Neural crest cell (in vitro differentiated cells): ENCODE measurements at regions not wholly inside any gene's neighbourhood (a gene's known extent, or its start where the extent isn't known, plus 50 kb on each side); places are given as distances from the start of the nearest gene placed in this dataset.

Experiments
- DNase-seq: peaks from one replicate; pipeline ENCODE4 v3.0.0; 2021; ENCODE audit warnings: low read depth, mixed read lengths, low spot score
- H3K27ac Mint-ChIP-seq: one replicate; pipeline ENCODE4 v1.8.0; 2021; ENCODE audit warnings: mild to moderate bottlenecking, mixed read lengths; ENCODE audit not compliant: unreplicated experiment
- H3K27me3 Mint-ChIP-seq: 2 replicates; pipeline ENCODE4 v1.8.0; 2021; ENCODE audit warnings: low read depth, mild to moderate bottlenecking, mixed read lengths
- H3K36me3 Mint-ChIP-seq: 2 replicates; pipeline ENCODE4 v1.8.0; 2021; ENCODE audit warnings: low read depth, mild to moderate bottlenecking, mixed read lengths
- H3K4me1 Mint-ChIP-seq: 2 replicates; pipeline ENCODE4 v1.8.0; 2021; ENCODE audit warnings: mixed read lengths
- H3K4me3 Mint-ChIP-seq: one replicate; pipeline ENCODE4 v1.8.0; 2021; ENCODE audit warnings: mild to moderate bottlenecking, mixed read lengths
- H3K9me3 Mint-ChIP-seq: 2 replicates; pipeline ENCODE4 v1.8.0; 2021; ENCODE audit warnings: mixed read lengths
- TF ChIP-seq, protein P1 (sequence below): fragments of 200-600 bp; sonication (generic); conservative IDR thresholded peaks from 2 replicates; pipeline ENCODE4 v1.5.0; 2021; ENCODE audit warnings: antibody characterized with exemption, mild to moderate bottlenecking

DNA sequence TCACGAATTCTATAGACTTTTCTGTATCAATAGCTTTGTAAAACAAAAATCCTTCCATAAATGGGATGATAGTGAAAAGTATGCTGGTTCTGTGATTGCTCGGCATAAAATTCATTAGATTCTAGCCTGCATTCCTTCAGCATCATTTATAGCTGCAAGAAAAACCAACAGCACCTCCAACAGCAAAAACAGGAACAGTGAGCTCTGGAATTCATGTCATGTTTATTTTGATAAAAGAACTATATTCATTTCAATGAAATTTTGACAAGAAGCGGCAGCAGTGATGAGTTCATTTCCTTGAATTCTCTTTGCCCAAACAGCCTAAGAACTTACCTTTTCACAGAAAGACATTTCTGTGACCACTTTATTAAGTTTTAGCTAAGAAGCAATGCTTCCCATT is 515.2 kb upstream of the CCDC54 start:
- no peak overlapping the region for H3K27ac Mint-ChIP-seq
- no peak for DNase-seq
- no peaks in the 10 kb centered on the region for H3K4me1 Mint-ChIP-seq
- peaks cover 3% of the 10 kb centered on the region for H3K36me3 Mint-ChIP-seq
- H3K4me3 Mint-ChIP-seq: no peak overlapping the region
- peaks cover 6% of the 10 kb centered on the region for H3K9me3 Mint-ChIP-seq
- H3K27me3 Mint-ChIP-seq: no peaks in the 10 kb centered on the region
- TF ChIP-seq, protein P1, sequence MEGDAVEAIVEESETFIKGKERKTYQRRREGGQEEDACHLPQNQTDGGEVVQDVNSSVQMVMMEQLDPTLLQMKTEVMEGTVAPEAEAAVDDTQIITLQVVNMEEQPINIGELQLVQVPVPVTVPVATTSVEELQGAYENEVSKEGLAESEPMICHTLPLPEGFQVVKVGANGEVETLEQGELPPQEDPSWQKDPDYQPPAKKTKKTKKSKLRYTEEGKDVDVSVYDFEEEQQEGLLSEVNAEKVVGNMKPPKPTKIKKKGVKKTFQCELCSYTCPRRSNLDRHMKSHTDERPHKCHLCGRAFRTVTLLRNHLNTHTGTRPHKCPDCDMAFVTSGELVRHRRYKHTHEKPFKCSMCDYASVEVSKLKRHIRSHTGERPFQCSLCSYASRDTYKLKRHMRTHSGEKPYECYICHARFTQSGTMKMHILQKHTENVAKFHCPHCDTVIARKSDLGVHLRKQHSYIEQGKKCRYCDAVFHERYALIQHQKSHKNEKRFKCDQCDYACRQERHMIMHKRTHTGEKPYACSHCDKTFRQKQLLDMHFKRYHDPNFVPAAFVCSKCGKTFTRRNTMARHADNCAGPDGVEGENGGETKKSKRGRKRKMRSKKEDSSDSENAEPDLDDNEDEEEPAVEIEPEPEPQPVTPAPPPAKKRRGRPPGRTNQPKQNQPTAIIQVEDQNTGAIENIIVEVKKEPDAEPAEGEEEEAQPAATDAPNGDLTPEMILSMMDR: no peak

DNA sequence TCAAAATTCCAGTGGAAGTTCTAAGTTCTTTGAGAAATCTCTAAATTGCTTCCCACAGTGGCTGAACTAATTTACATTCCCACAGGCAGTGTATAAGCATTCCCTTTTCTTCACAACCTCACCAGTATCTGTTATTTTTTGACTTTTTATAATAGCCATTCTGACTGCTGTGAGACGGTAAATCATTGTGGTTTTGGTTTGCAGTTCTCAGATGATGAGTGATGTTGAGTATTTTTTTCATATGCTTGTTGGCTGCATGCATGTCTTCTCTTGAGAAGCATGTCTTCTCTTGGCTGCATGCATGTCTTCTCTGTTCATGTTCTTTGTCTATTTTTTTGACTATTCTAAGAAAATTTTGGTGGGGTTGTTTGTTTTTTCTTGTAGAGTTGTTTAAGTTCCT is 499.6 kb upstream of the CCDC54 start:
- TF ChIP-seq, protein P1: no peak
- Mint-ChIP-seq H3K27me3 (no peaks in the 10 kb centered on the region), H3K27ac (no peak overlapping the region)

GRCh38 chr3:106880206-106880605 is 497.0 kb upstream of the CCDC54 start:
- Mint-ChIP-seq H3K4me3 (no peak overlapping the region), H3K9me3 (no peaks in the 10 kb centered on the region), H3K4me1 (peaks cover 5% of the 10 kb centered on the region), H3K36me3 (no peaks in the 10 kb centered on the region), H3K27me3 (no peaks in the 10 kb centered on the region), H3K27ac (peak overlapping the region; percentile 76)
- TF ChIP-seq, protein P1: no peak
- DNase-seq: no peak

More for the DNA sequence above, 499.6 kb upstream of the CCDC54 start:
- Mint-ChIP-seq H3K4me1 (peaks cover 5% of the 10 kb centered on the region), H3K9me3 (peaks cover 3% of the 10 kb centered on the region), H3K4me3 (no peak overlapping the region), H3K36me3 (no peaks in the 10 kb centered on the region)
- no peak for DNase-seq

- H3K27ac Mint-ChIP-seq: no peak overlapping the region
- TF ChIP-seq, protein P1: no peak
Measured at GRCh38 chr3:106881186-106881585, 496.1 kb upstream of the CCDC54 start.

GRCh38 chr3:106882297-106882696 is 494.9 kb upstream of the CCDC54 start:
- Mint-ChIP-seq H3K4me3 (no peak overlapping the region), H3K9me3 (peaks cover 2% of the 10 kb centered on the region), H3K4me1 (peaks cover 5% of the 10 kb centered on the region), H3K27ac (no peak overlapping the region), H3K27me3 (no peaks in the 10 kb centered on the region), H3K36me3 (no peaks in the 10 kb centered on the region)
- DNase-seq: no peak
- TF ChIP-seq, protein P1: no peak

More at GRCh38 chr3:106881186-106881585, 496.1 kb upstream of the CCDC54 start:
- Mint-ChIP-seq H3K36me3 (no peaks in the 10 kb centered on the region), H3K9me3 (peaks cover 2% of the 10 kb centered on the region), H3K4me1 (peaks cover 5% of the 10 kb centered on the region), H3K27me3 (no peaks in the 10 kb centered on the region), H3K4me3 (no peak overlapping the region)
- no peak for DNase-seq

DNA sequence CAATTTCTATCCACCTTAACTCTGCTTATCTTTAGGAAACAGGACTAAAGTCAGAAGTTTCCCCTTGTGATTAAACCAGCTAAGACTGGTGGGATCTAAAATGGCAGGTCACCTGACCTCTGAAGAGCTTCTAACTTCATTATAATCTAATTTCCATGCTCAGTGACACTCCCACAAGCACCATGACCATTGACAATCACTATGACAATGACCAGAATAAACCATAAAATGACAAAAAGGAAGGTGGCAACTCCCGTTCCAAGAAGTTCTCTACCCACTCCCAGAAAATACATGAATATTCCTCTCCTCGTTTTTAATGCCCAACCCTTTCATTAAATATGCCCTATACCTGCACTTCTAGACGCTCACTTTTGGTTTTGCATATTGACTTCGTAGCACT is 471.2 kb upstream of the CCDC54 start:
- Mint-ChIP-seq H3K36me3 (peaks cover 3% of the 10 kb centered on the region), H3K27me3 (no peaks in the 10 kb centered on the region), H3K4me1 (no peaks in the 10 kb centered on the region), H3K27ac (no peak overlapping the region), H3K9me3 (peaks cover 8% of the 10 kb centered on the region), H3K4me3 (no peak overlapping the region)
- TF ChIP-seq, protein P1: no peak
- DNase-seq: no peak
